ENCODE measurements at regions not wholly inside any gene's neighbourhood (a gene's known extent, or its start where the extent isn't known, plus 50 kb on each side); places are given as distances from the start of the nearest gene placed in this dataset.
A peak's percentile ranks its signal among the peaks of the same experiment; 100 is the strongest.
"Not testable (repeated sequence)": the region's sequence is repeated elsewhere in the genome, so short reads cannot be mapped to it uniquely, and the experiment has no call there.

DNA sequence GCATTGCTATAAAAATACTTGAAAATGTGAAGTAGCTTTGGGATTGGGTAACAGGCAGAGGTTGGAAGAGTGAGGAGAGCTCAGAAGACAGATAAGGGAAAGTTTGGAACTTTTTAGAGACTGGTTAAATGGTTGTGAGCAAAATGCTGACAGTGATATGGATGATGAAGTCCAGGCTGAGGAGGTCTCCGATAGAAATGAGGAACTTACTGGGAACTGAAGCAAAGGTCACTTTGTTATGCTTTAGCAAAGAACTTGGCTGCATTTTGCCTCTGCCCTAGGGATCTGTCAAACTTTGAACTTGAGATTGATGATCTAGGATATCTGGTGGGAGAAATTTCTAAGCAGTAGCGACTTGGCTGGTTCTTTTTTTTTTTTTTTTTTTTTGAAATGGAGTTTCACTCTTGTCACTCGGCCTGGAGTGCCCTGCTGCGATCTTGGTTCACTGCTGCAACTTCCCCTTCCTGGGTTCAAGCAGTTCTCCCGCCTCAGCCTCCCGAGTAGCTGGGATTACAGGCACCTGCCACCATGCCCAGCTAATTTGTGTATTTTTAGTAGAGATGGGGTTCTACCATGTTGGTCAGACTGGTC lies 998.9 kb downstream of the TLE1 start:
- no peak for DNase-seq

DNA sequence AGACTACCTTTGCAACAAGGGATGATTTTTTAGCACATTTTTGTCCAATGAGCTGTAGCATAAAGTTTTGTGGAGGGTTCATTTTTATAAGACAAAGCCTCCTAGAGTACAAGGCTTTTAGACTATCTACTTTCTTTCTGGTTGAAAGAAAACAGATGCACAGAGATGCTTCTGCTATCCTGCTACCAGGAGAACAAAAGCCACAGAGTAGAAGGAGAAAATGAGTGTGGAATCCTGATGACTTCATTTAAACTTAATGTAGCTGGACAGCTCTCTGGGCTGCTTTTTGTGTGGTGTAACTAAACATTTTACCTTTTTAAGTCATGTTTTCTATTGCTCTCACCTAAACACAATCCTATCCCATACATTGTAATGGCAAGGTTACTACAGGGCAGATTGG lies 1009.4 kb downstream of the TLE1 start:
- no peak for DNase-seq

DNA sequence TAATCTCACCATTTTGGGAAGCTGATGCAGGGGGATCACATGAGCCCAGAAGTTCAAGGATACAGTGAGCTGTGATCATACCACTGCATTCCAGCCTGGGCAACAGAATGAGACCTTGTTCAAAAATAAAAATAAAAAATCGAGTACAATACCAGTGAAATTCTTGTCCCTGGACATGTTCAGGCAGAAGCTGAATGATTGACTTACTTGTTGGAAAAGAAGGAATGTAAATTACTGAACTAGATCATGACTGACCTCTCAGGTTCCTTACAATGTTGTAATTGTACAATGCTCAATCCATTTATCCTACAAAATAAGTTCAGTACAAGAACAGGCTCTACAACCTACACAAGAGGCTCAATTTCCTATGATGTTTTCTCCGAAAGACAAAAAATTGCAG lies 1010.4 kb downstream of the TLE1 start:
- DNase-seq = no peak

DNA sequence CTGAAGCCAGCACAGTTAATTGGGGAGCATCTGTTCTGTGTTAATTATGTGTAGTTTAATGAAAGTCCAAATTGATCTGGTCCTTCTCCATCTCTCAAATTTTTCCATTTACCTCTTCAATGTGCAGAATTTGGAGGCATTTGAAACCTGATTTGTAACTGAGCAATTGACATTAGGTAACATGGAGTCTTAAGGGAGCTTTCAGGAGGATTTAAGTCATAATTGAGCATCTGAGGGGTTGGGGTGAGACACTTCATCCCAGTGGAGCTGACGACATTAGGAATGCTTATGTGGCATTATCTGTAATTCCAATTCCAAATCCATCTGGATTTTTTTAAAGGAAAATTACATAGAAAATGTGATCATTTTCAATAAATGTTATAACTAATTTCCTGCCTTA lies 1015.9 kb downstream of the TLE1 start:
- DNase-seq = no peak

DNA sequence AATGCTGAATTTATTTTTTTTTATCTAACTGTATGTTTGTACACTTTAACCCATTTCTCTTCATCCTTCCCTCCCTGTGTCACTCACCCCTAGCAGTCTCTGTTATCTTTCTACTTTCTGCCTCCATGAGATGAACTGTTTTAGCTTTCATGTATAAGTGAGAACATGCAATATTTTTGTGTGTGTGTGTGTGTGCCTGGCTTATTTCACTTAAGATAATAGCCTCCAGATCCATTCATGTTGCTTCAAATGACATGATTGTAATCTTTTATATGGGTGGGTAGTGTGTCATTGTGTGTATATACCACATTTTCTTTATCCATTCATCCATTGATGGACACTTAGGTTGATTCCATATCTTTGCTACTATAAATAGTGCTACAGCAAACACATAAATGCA lies 1023.9 kb downstream of the TLE1 start:
- DNase-seq = no peak

DNA sequence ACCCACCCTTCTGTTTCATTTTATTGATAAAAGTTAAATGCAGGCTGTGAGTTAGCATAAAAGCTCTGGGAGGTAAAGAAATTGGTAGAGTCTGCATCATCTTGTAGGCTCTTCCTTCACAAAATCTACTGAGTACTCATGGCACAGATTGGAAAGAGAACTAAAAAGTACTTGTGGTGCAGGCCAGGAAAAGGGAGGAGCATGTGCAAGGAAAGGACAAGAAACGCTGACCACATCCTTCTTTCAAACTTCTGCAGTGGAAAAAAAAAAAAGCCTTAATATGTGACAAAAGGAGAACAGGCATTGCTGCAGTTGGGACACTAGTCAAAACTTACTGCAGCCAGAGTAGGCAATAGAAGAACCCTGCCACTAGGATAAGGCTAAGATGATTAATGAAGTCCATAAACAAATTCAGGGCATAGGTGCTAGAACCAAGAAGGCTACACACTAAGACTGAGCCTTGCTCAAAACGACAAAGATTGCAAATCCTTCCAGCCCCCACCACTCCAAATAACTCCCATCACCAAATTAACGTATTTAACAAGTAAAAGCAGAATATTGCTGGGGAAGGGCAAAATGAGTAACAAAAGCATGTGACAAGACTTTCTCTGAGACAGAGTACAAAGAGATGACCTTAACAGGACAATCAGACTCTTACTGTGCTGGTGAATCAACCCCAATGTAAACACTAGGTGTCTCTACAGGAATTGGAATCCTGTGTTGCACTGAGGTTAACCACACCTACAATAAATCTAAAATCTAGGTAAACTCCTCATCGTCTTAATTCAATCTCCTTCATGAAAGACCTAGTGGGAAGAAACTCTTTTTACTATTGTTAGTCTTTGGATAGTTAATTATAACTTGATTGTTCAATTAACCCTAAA lies 1024.8 kb downstream of the TLE1 start:
- no peak for DNase-seq

DNA sequence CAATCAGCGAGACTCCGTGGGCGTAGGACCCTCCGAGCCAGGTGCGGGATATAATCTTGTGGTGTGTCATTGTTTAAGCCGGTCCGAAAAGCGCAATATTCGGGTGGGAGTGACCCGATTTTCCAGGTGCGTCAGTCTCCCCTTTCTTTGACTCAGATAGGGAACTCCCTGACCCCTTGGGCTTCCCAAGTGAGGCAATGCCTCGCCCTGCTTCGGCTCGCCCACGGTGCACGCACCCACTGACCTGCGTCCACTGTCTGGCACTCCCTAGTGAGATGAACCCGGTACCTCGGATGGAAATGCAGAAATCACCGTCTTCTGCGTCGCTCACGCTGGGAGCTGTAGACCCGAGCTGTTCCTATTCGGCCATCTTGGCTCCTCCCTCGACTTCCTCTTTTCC lies 1029.6 kb downstream of the TLE1 start:
- DNase-seq = not testable (repeated sequence)

DNA sequence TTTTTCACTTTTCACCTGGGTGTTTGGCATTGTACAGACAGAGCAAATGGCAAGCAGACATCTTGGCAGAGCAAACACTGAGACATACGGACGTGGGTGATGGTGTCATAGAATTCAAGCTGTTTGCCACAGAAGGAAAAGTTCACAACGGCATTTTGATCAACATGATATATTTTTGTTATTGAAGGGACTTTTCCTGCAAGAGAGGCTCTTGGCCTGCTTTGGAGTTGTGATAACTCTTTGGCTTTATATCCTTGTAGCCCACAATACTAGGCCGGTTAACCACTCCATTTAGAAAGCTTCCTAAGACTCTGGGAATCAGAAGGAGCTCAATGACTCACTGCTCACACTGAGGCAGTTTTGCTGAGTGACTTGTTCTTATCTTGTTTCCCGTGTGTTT lies 1038.3 kb downstream of the TLE1 start:
- DNase-seq = peak; percentile 21

DNA sequence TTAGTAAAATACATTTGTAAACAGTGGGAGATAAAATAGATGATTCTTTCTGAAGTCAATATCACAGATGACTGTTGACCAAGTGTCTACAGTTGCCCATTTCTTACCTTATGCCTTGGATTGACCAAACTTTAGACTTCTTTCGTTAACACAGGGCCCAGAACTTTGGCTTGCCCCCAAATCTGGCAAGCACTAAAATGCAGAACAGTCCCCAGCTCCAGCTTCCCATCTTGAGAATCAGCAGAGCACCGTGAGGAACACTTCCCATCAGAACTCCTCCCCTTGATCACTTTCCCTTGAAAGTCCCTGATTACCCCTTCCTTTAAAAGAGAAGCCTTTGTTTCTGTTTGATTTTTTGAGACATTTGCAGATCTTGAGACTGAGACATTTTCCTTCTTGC lies 1039.9 kb downstream of the TLE1 start:
- no peak for DNase-seq

DNA sequence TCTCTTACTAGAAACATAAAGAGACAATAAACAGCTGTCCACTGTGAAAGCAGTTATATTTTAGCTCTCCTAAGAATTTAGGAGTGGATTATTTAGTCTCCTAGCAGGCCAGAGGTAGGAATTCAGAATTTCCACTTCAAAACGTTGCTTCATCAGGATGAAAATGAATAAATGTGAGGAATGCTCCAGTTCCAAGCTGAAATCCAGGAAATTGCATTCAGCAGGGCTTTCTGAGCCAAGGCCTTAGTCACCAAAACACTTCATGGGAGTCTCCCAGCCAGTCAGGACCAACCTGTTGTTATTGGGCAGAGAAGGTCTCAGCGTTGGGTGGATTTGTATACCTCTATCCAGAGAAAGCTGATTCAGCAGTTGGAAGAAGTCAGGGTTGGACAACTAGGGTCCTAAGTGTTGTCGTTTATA lies 1040.3 kb downstream of the TLE1 start:
- no peak for DNase-seq

DNA sequence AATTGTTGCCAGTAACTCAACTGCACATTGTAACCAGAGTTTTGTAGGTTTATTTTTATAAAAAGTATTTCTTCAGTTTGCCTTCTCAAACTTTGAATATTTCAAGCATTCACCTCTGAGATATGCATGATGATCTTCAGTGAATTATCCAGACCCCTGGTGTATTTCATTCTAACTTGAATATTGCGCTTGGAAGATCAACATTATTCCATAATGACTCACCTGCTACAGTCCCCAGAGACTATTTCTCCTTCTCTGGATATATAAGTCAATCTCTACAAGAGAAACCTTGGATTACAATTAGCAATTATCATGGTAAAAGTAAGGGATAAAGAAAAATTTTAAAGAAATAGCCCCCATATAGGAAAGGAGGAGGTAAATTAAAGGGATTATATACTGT lies 1041.0 kb downstream of the TLE1 start:
- DNase-seq = no peak

DNA sequence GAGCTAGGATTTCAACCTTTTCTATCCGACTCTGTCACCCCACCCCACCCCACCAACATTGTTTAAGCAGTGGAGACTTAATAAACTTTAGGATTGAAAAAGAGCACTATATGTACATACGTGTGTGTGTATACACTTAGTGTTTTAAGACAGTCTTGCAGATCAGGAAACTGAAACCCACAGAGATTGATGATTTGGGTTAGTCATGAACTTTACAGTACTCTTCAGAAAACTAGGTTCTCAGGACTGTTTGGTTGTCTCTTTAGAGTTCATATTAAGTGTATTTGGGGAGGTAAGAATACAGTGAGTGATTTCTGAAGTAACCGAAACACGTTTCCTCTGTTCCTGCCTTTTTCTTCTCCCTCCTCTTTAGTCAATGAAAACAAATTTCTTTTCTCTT lies 1043.1 kb downstream of the TLE1 start:
- no peak for DNase-seq

DNA sequence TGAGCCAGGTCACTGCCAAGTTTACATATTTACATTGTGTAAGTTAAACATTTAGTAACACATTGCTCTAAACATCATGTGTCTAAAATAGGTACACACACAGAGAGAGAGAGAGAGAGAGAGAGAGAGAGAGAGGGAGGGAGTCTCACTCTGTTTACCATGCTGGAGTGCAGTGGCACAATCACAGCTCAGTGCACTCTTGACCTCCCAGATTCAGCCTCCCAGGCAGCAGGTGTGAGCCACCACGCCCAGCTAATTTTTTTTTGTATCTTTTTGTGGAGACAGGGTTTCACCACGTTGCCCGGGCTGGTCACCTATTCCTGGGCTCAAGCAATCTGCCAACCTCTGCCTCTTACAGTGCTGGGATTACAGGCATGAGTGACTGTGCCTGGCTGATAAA lies 1045.3 kb downstream of the TLE1 start:
- DNase-seq = no peak

DNA sequence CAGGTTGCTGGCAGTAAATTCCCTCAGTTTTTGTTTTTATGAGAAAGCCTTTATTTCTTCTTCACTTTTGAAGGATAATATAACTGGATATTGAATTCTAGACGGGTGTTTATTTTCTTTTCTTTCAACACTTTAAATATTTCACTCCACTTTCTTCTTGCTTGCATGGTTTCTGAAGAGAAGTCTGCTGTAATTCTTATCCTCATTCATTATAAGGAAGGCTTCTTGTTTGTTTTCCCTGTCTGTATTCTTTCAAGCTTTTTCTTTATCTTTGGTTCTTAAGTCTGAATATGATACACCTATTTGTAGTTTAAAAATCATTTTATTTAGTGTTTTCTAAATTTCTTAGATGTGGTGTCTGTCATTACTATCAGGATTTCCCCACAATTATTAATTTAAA lies 1054.3 kb downstream of the TLE1 start:
- DNase-seq = no peak

DNA sequence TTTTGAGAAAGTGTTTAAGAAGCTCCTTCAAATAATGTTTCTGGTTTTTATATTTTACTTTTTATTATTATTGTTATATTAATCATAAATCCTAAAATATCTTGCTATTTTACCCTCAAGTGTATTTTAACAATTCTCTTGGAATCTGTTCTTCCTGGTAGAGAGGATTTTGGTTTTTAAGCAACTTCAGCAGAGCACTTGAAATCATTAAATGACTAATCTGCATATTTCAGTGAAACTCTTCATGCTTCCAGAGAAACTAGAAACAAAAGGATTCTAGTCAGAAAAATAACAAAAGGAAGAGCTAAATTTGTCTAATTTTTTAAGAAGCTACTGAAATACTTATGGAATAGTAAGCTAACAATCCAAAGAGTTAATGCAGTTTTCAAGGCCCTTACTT lies 1057.3 kb downstream of the TLE1 start:
- DNase-seq = no peak

DNA sequence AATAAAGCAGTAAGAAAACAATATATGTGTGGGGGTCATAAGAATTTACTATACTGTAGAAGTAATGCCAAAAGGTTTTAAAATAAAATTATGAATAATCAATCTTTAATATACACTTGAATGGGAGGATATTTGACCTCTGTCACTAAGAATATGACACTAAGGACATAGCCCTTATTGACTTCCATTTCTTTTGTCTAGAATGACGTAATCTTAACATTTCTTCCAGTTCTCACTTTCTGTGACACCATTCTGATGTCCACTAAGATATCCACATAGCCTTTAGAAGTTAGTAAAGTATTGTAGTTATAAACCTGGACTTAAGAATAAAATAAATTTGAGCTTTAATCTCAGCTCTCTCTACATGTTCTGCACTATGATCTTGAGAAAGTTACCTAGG lies 1050.7 kb downstream of the TLE4 start:
- DNase-seq = no peak

DNA sequence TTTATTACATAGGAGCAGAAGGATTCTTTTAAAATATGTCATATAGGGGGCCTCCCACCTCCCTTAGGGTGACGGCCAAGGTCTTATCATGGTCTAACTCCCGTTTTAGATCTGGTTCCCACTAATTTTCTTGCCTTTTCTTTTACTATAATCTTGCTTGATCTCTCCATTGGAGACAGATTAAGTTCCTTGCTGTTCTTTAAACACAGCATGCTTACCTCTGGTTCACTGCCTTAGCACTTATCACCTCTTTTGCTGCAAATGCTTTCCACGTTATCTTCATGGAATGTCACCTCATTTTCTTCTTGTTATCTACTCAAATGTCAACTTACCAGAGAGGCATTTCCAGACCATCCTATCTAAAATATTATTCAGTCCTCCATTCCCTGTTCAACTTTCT lies 1047.6 kb downstream of the TLE4 start:
- DNase-seq = no peak

DNA sequence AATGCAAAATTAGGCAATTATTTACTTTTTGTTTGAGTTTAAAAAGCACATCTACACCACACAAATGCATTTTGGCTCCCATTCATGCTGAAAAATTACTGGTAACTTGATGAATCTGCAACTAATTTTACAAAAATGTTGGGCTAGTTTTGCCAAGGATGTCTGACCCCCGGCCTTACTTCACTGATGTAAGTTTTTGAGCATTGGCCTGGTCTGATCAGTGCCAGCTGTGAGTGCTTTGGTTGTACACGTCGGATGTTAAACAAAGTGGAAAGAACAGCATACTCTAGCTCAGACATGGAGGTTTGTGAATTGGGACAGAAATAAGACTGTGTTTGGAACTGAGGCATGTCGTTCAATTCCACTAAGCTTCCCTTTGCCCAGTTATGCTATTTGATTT lies 1044.2 kb downstream of the TLE4 start:
- no peak for DNase-seq

DNA sequence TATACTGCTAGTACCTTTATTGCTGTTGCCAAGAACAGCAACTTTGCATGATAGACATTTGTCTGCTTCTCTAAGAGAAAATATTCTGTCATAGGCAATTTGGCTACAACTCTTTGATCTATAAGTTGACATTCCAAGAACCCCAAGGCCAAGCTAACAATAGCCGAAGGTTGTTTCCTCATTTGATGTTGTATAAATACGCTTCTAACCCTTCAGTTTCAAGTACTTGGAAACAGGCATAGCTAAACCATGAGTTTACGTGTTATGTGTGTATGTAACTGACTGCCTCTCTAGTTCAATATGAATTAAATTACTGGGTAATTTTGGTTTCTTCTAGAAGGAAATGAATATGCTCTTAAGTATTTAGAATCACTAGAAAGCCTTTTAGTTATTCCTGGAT lies 1034.0 kb downstream of the TLE4 start:
- no peak for DNase-seq

DNA sequence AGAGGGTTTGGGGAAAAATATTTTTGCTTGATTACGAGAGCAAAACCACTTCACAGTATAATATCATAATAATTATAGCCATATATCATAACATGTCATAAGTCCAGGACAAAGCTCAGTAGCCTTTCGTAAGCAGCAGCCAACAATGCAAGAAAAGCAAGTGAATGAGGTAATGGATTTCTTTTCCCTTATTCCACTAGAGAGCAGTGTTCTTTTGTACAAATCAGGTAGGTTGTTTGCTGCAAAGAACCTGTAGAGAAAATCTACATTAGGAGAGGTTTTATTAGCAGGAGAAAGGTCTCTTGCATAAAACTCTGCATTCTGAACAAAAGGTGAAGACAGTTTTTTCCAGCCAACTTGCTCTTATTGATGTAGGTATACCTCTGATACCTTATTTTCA lies 1033.4 kb downstream of the TLE4 start:
- DNase-seq = peak; percentile 62

DNA sequence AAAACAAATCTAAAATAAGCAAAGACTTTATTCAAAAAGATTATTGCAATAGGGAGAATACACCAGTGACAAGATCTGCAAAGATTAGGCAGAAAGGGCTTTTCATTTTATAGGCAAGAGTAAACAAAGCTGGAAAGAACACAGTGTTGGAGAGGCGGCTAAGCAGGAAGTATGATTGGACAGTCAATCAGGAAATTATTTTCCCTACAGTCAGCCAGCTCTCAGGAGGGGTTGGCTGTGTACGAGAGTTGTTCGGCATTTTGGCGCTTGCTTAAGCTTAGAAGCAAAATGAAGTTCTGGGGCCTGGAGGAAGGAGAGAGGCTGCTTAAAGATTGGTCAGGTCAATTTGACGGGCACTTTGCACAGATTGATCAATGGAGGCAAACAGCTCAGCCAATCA lies 1030.5 kb downstream of the TLE4 start:
- no peak for DNase-seq

DNA sequence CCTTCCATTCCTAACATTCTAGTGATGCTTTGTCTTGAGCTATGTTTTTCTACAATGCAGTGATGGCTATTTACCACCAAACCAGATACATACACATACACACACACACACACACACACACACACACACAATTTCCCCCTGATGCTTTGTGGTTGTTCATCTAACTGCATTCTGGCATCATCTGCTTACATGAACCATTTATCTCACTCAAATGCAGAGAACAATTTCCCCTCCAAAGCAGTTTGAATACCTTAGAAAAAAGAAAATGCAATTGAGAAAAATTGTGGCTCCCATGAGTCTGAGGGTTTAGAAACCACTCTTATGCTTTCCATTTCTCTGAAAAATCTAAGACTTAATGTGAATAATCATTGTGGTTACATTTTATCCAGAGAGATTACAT lies 1024.8 kb downstream of the TLE4 start:
- no peak for DNase-seq

DNA sequence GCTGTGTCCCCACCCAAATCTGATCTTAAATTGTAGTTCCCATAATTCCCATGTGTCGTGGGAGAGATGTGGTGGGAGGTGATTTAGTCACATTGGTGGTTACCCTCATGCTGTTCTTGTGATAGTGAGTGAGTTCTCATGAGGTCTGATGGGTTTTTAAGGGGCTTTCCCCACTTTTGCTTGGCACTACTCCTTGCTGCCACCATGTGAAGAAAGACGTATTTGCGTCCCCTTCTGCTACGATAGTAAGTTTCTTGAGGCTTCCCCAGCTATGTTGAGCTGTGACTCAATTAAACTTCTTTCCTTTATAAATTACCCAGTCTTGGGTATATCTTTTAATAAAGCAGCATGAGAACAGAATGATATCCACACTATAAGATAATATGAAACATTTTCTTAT lies 1023.4 kb downstream of the TLE4 start:
- no peak for DNase-seq

DNA sequence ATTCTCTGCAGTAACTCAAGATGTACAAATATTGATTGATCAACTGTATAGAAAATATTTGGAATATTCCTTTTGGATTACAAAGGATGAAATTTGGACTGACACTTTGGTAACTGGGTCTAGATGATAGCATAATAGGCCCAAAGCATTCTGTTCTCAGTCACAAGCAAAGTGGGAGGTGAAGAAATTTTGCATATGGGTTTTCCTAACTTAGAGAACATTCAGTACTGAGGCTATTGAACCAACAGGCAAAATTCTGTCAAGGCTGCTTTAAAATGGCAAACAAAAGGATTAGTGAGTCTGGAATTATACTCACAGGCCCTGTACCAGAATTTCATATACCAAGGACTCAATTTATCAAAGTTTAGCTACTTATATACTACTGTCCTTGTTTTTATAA lies 1020.6 kb downstream of the TLE4 start:
- DNase-seq = no peak

DNA sequence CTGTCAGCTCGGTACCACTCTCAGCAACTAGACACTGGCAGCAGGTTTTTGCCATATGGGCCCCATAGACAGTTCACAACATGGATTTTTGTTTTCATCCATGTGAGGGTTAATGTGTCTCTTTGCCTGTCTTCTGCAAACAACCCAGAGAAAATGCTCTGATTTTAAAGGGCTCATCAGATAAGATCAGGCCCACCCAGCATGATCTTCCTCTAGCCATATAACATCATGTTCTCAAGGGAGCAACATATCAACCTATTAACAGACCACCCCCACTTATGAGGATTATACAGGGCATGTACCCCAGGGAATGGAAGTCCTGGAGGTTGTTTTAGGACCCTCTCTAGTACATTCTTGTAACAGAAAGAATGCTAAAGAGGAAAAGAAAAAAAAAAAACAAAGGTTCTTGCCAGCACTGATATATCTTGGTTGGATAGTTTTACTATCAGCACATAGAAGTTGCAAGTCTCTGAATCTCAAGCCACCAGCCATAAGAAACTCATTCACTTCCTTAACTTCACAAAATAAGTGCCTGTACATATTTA lies 1015.1 kb downstream of the TLE4 start:
- DNase-seq = no peak
